ENCODE measurements at regions not wholly inside any gene's neighbourhood (a gene's known extent, or its start where the extent isn't known, plus 50 kb on each side); places are given as distances from the start of the nearest gene placed in this dataset.

DNA sequence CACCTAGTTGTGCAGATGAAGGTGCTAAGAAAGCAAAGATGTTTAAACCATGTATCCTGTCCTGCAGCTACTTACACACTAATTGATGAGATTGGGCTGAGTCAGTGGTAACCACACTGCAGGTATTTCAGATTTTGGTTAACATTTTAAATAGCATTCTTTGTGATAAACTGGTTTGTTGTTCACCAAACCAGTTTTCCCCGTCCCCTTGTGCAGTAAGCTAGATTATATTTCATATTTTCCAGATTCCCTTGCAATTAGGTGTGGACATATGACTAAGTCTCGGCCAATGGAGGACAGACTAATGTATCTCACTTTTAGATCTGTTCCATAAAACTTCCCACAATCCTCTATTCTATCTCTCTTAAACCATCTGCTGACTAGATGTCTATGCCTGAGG, 320.4 kb downstream of the RWDD3 start:
- ChIA-PET POLR2A (no interaction called here), CTCF (no interaction called here)
- no peak for TF ChIP-seq POLR2AphosphoS5 (IDR thresholded peaks at IDR 0.05; ENCODE audit: insufficient read depth, low read depth, low read length)
- TF ChIP-seq POLR2A (IDR thresholded peaks at IDR 0.05; ENCODE audit: low read depth, low read length): no peak
- TF ChIP-seq, protein P1, sequence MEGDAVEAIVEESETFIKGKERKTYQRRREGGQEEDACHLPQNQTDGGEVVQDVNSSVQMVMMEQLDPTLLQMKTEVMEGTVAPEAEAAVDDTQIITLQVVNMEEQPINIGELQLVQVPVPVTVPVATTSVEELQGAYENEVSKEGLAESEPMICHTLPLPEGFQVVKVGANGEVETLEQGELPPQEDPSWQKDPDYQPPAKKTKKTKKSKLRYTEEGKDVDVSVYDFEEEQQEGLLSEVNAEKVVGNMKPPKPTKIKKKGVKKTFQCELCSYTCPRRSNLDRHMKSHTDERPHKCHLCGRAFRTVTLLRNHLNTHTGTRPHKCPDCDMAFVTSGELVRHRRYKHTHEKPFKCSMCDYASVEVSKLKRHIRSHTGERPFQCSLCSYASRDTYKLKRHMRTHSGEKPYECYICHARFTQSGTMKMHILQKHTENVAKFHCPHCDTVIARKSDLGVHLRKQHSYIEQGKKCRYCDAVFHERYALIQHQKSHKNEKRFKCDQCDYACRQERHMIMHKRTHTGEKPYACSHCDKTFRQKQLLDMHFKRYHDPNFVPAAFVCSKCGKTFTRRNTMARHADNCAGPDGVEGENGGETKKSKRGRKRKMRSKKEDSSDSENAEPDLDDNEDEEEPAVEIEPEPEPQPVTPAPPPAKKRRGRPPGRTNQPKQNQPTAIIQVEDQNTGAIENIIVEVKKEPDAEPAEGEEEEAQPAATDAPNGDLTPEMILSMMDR (IDR thresholded peaks at IDR 0.05; ENCODE audit: extremely low read depth in 1 of 2, insufficient read depth in 1 of 2, low read depth in 1 of 2, low read length in 2 of 2): no peak
- no peak for TF ChIP-seq JUN (IDR thresholded peaks at IDR 0.05; ENCODE audit: borderline replicate concordance, insufficient read depth, insufficient read length, low read depth)
- no peak for TF ChIP-seq FOS (IDR thresholded peaks at IDR 0.05; ENCODE audit: borderline replicate concordance, insufficient read depth, low read length)
- no peak for TF ChIP-seq EZH2 (IDR thresholded peaks at IDR 0.05; ENCODE audit: borderline replicate concordance, low read depth, low read length, severe bottlenecking)
- TF ChIP-seq MYC (IDR thresholded peaks at IDR 0.05; ENCODE audit: low read depth, low read length): no peak
- TF ChIP-seq GATA2 (IDR thresholded peaks at IDR 0.05; ENCODE audit: insufficient read depth, insufficient read length, low read depth, low read length): no peak
- TF ChIP-seq, protein P2, sequence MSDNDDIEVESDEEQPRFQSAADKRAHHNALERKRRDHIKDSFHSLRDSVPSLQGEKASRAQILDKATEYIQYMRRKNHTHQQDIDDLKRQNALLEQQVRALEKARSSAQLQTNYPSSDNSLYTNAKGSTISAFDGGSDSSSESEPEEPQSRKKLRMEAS (IDR thresholded peaks at IDR 0.05; ENCODE audit: insufficient read depth, insufficient read length): no peak
- H3K9me3 ChIP-seq (replicated peaks; ENCODE audit: control insufficient read depth, insufficient read depth, low read length): no peaks in the 10 kb centered on the region
- no peaks in the 10 kb centered on the region for H3K27me3 ChIP-seq (ENCODE audit: control insufficient read depth in 2 of 2, insufficient read depth in 2 of 2, low read length in 2 of 2)
- H3K79me2 ChIP-seq (ENCODE audit: control insufficient read depth, insufficient read depth, low read length): no peaks in the 10 kb centered on the region
- H3K4me1 ChIP-seq (ENCODE audit: control insufficient read depth, extremely low read depth, insufficient read depth, low read length): no peaks in the 10 kb centered on the region
- intact Hi-C loops (cut with micrococcal nuclease) (no loop called here), dilution Hi-C loops (cut with MboI; ENCODE audit: extremely low pct_ligation_motif_present, low sequenced_read_pairs) (no loop called here)
- H3K4me3 ChIP-seq (replicated peaks in 1 of 3; ENCODE audit: insufficient read depth in 1 of 3, low read depth in 1 of 3, low read length in 3 of 3): no peak overlapping the region
- no peak overlapping the region for H3K27ac ChIP-seq (ENCODE audit: insufficient read depth, low read depth, low read length)
- BruUV-seq (replicated peaks): no TSS peak
- H2AFZ ChIP-seq (ENCODE audit: low read depth, low read length): no peak overlapping the region
- DNase-seq (ENCODE audit: low read depth, low spot score) (no peak), FAIRE-seq (no peak)
- H3K9ac ChIP-seq (replicated peaks; ENCODE audit: extremely low read depth, insufficient read depth, low read length): no peak overlapping the region
- H4K20me1 ChIP-seq (replicated peaks; ENCODE audit: control insufficient read depth, extremely low read depth, insufficient read depth, low read length): no peaks in the 10 kb centered on the region
- no peaks in the 10 kb centered on the region for H3K36me3 ChIP-seq (ENCODE audit: control insufficient read depth in 2 of 2, extremely low read depth in 1 of 2, insufficient read depth in 2 of 2, low read length in 2 of 2)
- no peak overlapping the region for H3K4me2 ChIP-seq (ENCODE audit: insufficient read depth, low read length)
- no peaks in the 10 kb centered on the region for H3K9me1 ChIP-seq (replicated peaks; ENCODE audit: control insufficient read depth, extremely low read depth, insufficient read depth, low read length)

All from endothelial cell of umbilical vein (primary cell).